ENCODE measurements at regions not wholly inside any gene's neighbourhood (a gene's known extent, or its start where the extent isn't known, plus 50 kb on each side); places are given as distances from the start of the nearest gene placed in this dataset.
"Not testable (repeated sequence)": the region's sequence is repeated elsewhere in the genome, so short reads cannot be mapped to it uniquely, and the experiment has no call there.

GRCh38 chr10:64690194-64690593, 1169.0 kb downstream of the REEP3 start:
- no peaks in the 10 kb centered on the region for H3K36me3 ChIP-seq
- no peaks in the 10 kb centered on the region for H3K27me3 ChIP-seq (replicated peaks; ENCODE audit: insufficient read depth)
- no peak overlapping the region for H3K4me3 ChIP-seq
- no peak overlapping the region for H3K27ac ChIP-seq
- 62% methylated on average over 3 of the region's 3 CpGs for WGBS
- no peaks in the 10 kb centered on the region for H3K9me3 ChIP-seq
- no peak for DNase-seq (ENCODE audit: low spot score)
- TF ChIP-seq POLR2A (IDR thresholded peaks at IDR 0.05), result no peak
- no peak for TF ChIP-seq CTCF (IDR thresholded peaks at IDR 0.05)
- no peak for TF ChIP-seq POLR2AphosphoS5 (IDR thresholded peaks at IDR 0.05)
- intact Hi-C loops (cut with DNase I), result no loop called here
- H3K4me1 ChIP-seq (replicated peaks), result no peaks in the 10 kb centered on the region

- Histone ChIP-seq H3K27ac (no peak overlapping the region), H3K36me3 (no peaks in the 10 kb centered on the region), H3K4me3 (no peak overlapping the region), H3K9me3 (no peaks in the 10 kb centered on the region), H3K4me1 (replicated peaks) (no peaks in the 10 kb centered on the region), H3K27me3 (replicated peaks; ENCODE audit: insufficient read depth) (no peaks in the 10 kb centered on the region)
- WGBS, result 57% methylated on average over 3 of the region's 3 CpGs
- no peak for TF ChIP-seq POLR2A (IDR thresholded peaks at IDR 0.05)
- no peak for TF ChIP-seq CTCF (IDR thresholded peaks at IDR 0.05)
- TF ChIP-seq POLR2AphosphoS5 (IDR thresholded peaks at IDR 0.05), result no peak
- intact Hi-C loops (cut with DNase I), result no loop called here
- DNase-seq (ENCODE audit: low spot score), result no peak
Measured at GRCh38 chr10:64699244-64699643, 1178.0 kb downstream of the REEP3 start.

- H3K4me1 ChIP-seq (replicated peaks); H3K27ac ChIP-seq; H3K27me3 ChIP-seq (replicated peaks; ENCODE audit: insufficient read depth); H3K9me3 ChIP-seq; H3K4me3 ChIP-seq; intact Hi-C loops (cut with DNase I); H3K36me3 ChIP-seq; DNase-seq (ENCODE audit: low spot score): not testable (repeated sequence)
- WGBS, result 72% methylated on average over 3 of the region's 3 CpGs
Measured at GRCh38 chr10:64702086-64702485, 1180.9 kb downstream of the REEP3 start.

GRCh38 chr10:64708884-64709681, 1187.9 kb downstream of the REEP3 start:
- Histone ChIP-seq H3K36me3 (no peaks in the 10 kb centered on the region), H3K4me1 (replicated peaks) (no peaks in the 10 kb centered on the region), H3K4me3 (no peak overlapping the region), H3K9me3 (no peaks in the 10 kb centered on the region), H3K27me3 (replicated peaks; ENCODE audit: insufficient read depth) (no peaks in the 10 kb centered on the region), H3K27ac (no peak overlapping the region)
- no peak for TF ChIP-seq CTCF (IDR thresholded peaks at IDR 0.05)
- TF ChIP-seq POLR2A (IDR thresholded peaks at IDR 0.05), result no peak
- TF ChIP-seq POLR2AphosphoS5 (IDR thresholded peaks at IDR 0.05), result no peak
- 86% methylated on average over 3 of the region's 3 CpGs for WGBS
- no peak for DNase-seq (ENCODE audit: low spot score)
- intact Hi-C loops (cut with DNase I), result no loop called here

GRCh38 chr10:64726466-64726865, 1205.3 kb downstream of the REEP3 start:
- no peaks in the 10 kb centered on the region for H3K4me1 ChIP-seq (replicated peaks)
- no peaks in the 10 kb centered on the region for H3K9me3 ChIP-seq
- intact Hi-C loops (cut with DNase I), result no loop called here
- H3K27ac ChIP-seq, result no peak overlapping the region
- no peak for DNase-seq (ENCODE audit: low spot score)
- H3K4me3 ChIP-seq, result no peak overlapping the region
- no peaks in the 10 kb centered on the region for H3K27me3 ChIP-seq (replicated peaks; ENCODE audit: insufficient read depth)
- H3K36me3 ChIP-seq, result no peaks in the 10 kb centered on the region
- TF ChIP-seq CTCF (IDR thresholded peaks at IDR 0.05) (no peak), POLR2AphosphoS5 (IDR thresholded peaks at IDR 0.05) (no peak), POLR2A (IDR thresholded peaks at IDR 0.05) (no peak)
